Activated T-cell treated with anti-CD3 and anti-CD28 coated beads for 1 hour (primary cell): ENCODE measurements at regions not wholly inside any gene's neighbourhood (a gene's known extent, or its start where the extent isn't known, plus 50 kb on each side); places are given as distances from the start of the nearest gene placed in this dataset.
"Not testable (repeated sequence)": the region's sequence is repeated elsewhere in the genome, so short reads cannot be mapped to it uniquely, and the experiment has no call there.

Experiments
- DNase-seq: peaks from one replicate; pipeline ENCODE4 v3.0.0-alpha.2; 2020; ENCODE audit warnings: low read depth

DNA sequence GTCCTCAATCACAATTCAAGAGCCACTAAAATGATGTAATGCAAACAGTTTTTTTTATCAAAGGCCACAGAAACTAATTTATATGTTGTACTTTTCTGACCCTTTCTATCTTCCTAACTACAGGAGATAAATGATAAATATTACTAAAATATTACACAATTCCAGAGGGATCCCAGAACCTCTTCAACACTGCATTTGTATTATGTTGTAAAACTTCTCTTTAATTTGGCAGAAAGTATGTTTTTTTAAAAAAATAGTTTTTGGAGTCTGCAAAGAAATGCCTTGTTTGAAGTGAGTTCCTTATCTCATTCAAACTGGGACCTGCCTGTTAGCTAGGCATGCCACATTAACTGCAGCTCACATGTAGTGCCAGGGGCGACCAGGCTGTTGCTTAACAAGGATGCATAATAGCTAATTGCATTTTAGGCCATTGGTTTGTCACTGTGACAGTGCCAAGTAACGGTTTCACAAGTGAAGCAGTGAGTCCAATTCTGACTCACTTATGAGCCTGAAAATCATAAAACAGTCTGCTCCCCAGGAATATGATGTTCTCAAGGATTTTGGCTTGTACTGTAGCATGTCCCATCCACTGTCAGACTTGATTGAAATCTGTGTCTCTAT is 266.9 kb downstream of the KTN1 start:
- DNase-seq: no peak

DNA sequence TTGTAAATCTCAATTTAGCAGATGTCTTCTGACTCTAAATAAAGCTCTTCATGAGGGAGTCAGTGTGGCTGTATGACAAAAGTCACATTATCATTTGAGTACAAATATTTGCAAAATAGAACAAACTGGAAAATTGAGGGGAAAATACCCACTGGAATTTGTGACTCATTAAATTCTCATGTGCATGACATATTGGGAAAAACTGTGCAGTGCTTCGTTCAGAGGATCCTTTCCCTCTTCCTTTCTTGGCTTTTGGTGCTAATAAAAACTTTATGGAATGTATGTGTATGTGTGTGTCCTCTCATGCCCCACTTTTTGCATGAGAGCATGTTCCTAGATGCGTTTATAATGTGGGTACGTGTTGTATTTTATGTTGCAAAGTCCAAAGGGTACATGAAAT is 267.8 kb downstream of the KTN1 start:
- DNase-seq: no peak

DNA sequence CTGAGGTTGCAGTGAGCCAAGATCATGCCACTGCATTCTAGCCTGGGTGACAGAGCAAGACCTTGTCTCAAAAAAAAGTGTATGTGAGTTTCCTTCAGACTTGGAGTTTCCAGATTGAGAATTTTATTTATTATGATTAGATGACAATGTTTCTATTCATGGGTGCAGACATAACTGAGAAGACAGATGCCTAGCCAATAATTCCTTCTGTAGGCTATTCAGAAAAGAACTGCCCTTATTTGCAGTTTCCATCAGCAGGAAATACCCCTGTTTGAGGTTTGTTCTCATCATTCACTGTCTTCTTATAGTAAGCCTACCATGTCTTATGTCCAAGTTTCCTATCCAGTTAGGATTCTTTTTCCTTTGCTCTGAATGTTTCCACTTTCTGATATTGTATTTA is 269.0 kb downstream of the KTN1 start:
- no peak for DNase-seq

DNA sequence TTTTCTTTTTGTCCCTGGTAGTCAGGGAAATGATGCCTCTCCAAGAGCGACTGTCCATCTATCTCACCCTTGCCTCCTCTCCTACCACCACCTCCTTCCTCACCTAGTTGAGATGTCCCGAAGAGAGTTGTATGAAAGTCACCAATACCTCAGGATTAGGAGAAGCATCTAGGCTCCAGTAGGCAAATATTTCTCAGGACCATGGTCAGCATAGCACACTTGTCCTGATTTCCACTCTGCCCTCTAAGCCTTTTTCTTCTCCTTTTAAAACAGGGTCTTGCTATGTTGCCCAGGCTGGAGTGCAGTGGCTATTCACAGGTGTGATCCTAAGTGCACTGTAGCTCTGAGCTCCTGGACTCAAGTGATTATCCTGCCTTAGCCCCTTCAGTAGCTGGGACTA is 268.4 kb upstream of the PELI2 start:
- no peak for DNase-seq

DNA sequence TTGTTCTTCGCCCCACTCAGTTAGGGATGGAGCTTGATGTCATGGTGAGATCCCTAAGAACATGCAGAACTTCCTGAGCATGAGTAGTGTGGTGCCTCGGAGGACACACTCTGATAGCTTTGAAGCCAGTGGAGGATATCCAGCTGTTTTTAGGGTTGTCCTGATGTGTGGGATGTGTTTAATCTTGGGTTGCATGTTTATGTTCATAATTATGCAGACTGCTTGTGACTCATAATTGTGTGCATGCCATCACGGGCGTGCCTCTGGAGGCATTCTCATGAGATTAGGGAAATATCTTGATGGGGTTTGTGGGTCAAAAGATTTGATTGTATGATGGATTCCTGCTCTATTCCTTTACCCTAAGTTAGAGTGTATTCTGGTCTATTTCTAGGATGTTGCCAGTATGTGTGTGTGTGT is 267.4 kb upstream of the PELI2 start:
- DNase-seq: no peak

DNA sequence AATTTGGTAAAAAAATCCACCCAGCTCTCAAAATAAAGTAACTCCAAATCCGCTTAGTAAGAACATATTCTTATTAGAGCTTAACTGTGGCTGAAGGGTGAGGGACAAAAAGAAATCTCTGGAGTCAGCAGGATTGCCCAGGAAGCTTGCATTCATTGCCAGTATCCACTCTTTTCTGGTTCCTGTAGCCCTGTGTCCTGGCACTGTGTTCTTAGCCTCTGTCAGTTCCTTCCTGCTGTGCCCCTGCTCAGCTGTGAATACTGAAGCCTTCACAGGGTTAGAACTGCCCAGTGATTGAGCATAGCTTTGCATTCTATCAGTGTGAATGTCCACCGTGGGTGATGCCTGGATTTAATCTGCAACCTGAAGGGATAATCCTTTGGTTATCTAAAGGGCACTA is 266.9 kb upstream of the PELI2 start:
- no peak for DNase-seq

DNA sequence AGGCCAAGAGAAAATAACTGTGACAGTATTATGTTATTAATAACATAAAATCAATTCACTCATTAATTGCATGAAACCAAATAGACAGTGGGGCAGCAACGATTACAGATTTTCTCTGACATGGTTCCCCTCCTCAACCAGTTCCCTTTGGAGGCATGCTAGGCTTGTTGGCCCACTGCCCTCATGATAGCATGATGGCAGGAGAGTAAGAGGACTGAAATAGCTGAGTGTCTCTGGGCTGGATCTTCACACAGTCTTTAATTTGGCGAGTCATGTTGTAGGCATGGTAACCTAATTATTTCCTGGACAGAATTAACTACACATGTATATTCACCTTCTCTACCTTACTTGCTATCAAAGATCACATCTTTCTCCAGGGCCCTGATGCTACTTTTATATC is 266.2 kb upstream of the PELI2 start:
- DNase-seq: no peak

DNA sequence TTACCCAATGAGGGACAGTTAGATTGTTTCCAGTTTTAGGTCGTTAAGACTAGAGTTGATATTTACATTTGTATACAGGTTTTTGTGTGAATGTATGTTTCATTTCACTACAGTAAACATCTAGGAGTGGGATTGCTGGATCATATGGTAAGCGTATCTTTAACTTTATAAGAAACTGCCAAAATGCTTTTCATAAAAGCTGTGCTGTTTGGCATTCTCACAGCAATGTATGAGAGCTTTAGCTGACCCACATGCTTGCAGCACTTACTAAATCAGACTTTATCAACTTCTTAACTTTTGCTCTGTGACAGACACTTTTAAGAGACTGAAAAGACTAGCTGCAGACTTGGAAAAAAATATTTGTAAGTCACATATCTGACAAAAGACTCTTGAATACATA is 262.5 kb upstream of the PELI2 start:
- no peak for DNase-seq

DNA sequence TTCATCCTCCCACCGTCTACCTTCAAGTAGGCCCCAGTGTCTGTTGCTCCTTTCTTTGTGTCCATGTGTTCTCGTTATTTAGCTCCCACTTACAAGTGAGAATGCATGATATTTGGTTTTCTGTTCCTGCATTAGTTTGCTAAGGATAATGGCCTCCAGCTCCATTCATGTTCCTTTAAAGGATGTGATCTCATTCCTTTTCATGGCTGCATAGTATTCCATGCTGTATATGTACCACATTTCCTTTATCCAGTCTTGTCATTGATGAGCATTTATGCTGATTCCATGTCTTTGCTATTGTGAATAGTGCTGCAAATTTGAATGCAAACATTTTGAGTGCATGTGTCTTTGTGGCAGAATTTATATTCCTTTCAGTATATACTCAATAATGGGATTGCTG is 259.6 kb upstream of the PELI2 start:
- DNase-seq: no peak

DNA sequence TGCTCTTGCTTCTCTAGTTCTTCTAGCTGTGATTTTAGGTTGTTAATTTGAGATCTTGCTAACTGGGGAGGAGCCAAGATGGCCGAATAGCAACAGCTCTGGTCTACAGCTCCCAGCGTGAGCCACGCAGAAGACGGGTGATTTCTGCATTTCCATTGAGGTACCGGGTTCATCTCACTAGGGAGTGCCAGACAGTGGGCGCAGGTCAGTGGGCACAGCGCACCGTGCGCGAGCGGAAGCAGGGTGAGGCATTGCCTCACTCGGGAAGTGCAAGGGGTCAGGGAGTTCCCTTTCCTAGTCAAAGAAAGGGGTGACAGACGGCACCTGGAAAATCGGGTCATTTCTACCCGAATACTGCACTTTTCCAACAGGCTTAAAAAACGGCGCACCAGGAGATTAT is 256.6 kb upstream of the PELI2 start:
- not testable (repeated sequence) for DNase-seq

DNA sequence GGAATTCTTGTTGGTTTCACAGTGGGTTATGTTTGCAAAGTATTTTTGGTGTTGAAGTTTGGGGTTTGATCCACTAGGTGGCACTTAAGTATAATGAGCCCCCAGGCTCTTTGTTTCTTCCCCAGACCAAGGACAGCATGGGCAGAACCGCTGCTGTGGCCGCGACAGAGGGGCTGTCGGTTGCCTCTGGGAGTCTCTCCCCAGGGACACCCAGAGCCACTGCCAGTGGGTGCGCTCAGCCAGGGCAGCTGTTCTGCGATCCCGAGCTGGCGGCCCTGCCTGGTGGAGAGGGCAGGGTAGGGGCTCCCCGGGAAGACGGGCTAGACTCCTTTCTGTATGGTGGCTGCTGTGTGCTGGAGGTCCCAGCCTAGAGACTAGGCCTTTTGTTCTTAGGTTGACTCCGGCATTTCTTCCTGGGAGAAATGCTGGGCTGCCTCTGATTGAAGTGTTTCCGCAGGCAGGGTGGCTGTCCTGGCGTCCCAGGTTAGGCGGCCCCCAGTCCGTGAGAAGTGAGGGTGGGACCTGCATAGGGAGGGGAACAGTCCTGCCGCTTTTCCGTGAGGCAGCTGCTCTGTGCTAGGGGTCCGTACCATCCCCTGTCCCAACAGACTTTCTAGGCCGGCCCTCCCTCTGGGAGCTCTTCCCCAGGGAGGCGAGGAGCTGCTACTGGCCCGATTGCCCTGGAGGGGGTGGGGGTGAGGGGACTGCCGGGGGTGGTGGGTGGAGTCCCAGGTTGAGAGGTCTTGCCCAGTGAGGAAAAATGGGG is 253.1 kb upstream of the PELI2 start:
- no peak for DNase-seq

DNA sequence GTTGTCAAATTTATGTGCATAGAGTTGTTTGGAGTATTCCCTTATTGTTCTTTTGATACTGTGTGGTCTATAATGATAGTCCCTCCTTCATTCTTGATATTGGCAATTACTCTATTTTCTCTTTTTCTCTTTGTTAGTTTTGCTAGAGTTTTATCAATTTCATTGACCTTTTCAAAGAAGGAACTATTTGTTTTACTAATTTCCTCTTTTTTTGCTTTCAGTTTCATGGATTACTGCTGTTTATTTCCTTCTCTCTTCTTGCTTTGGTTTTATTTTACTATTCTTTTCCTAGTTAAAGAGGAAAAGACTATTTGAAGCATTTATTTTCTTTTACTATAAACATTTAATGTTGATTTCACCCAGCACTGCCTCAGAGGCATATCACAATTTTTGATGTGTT is 250.9 kb upstream of the PELI2 start:
- DNase-seq: no peak

DNA sequence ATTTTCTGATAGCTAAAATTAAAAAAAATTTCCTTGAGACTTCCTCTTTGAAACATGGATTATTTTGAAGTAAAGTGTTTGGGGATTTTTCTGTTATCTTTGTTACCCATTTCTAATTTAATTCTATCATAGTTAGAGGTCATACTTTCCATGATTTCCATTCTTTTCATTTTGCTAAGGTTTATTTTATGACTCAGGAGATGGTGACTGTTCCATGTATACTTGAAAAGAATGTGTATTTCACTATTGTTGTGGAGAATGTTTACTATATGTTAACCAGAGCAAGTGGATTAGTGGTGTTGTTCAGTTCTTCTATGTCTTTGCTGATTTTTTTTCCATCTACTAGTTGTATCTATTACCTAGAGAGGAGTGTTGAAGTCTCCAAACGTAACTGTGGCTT is 250.5 kb upstream of the PELI2 start:
- no peak for DNase-seq

DNA sequence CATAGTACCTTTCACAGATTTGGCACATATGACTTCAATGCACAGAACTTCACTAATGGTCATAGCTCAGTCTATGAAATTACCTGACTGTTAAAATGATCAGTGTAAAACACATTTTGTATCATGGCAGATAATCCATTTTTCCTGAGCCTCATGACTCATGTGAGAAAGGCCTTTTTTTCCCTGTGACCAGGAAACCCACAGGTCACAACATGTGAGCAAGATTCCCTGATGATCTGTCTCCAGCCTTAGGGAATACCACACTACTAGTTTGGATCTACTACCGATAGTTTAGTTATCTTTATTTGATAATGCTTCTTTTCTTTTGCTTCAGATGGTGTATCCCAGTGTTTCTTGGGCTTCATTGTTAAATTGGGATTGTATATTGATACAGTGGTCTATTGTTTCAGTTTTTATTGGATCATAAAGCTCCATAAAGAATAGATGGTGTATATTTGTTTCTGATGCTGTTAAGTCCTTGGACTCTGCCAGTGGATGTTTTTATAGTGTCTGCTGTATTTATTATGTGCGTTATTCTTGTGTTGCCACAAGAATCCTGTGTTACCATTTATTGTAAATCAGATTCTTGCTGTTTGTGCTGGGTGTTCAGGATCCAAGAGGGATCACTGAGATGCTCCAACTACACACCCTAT is 248.7 kb upstream of the PELI2 start:
- no peak for DNase-seq

DNA sequence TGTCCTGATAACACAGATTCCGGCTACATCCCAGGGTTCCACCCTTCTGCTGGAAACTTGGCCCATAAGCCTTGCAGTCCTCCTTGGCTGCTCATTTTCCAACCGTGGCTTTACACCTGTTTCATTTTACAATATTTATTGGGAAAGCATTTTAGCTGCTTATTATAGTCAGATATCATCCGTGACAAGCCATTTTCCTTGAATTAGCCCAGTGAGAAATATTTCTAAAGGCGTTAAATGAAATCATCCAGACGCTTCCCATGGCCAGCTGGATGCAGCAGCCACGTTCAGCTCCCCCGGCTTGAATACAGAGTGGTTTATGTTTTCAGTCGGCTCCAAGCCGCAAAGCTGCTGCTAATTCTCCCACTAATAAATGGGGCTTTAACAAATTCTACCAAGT is 245.0 kb upstream of the PELI2 start:
- no peak for DNase-seq

DNA sequence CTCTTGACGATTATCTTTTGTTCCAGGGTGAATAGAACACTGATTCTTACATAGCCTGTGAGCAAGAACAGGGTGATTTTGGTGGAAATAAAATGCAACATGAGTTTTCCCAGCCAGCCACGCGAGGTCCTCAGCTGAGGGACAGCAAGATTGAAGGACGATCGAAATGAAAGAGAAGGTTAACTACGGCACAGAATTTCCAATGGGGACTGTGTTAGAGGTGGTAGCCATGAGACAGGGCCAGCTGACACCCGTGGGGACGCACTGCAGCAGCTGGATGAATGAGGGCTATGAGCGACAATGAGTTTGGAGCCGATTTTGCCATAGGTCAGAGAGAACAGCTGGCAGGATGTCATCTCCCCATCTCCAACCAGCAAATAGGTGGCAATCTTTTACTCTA is 243.4 kb upstream of the PELI2 start:
- DNase-seq: no peak

DNA sequence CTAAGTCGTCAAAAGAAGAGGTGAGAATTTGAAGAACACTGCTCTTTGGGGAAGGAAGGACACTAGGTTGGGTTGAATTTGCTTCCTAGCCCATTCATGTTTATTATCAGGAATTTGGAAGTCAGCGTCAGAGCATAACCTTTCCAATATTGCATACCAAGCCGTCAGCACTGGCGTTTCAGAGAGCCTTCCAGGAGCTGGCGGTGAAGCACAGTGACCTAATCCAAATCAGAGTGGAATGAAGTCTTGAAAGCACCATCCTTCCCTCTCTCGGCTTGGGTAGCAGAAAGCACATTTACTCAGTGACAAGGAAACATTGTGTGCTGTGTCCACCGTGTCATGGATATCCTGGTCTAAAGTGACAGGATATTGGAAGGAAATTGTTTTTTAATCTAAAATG is 240.3 kb upstream of the PELI2 start:
- no peak for DNase-seq

DNA sequence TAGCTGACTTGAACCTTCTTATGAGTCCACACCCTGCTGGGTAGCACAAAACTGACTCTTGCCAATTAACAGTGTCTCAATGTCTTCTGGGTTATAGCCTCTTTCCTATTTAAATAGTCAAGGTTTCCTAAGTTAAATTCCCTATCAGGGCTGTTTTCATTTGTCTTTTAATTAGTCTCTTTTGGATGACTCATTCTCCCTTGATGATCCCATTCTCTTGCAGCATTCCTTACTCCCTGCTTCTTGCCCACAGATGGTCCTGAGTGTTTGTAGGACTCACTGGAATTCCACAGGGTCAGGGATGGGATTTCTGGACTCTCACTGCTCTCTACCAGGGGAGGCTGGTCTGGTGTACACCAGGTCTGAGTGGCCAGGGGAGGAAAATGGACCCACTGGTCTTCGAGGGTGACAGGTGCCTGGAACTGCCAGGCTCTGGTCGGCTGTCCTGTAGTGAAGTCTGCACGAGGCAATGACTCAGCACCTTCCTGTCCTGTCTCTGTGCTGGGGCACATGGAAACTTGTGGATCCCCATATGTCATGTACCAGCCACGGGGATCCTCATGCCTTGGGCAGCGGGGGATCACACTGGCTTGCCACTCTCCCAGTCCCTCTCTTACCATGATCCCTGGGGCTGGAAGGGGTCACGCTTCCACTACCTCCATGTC is 236.5 kb upstream of the PELI2 start:
- DNase-seq: no peak

DNA sequence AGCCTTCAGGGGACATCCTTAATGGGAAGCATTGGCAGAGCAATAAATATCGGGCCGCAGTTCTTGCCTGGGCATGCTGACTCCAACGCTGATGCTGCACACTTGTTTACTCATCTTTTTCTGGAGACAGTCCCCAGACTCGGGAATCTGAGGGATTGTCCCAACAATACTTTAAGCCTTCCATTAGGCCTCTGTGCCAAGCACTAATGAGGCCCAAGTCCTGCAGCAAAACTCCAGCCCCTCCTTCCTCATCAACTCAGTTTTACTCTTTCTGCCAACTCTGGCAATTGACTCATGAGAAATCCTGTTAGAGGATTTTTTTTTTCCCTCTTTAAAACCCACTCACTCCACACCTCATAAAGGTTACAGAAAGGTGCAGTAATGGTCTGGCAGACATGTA is 233.4 kb upstream of the PELI2 start:
- DNase-seq: no peak

DNA sequence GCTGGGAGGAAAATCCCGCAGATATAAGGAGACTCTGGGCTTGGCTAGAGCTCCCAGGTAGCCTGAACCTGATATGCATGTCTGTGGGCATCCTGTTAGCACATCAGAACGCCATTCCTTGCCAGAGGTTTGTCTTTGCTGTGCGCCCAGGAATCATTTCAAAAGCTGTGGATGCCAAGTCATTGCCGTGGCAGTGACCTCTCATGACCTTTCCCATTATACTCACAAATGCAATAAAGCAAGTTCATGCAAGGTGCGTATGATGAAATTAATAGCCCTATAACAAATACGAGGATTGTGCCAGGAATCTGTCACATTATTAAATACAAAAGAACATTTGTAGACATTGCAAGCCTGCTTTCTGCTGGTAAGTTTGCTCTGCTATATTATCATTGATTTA is 229.1 kb upstream of the PELI2 start:
- no peak for DNase-seq

DNA sequence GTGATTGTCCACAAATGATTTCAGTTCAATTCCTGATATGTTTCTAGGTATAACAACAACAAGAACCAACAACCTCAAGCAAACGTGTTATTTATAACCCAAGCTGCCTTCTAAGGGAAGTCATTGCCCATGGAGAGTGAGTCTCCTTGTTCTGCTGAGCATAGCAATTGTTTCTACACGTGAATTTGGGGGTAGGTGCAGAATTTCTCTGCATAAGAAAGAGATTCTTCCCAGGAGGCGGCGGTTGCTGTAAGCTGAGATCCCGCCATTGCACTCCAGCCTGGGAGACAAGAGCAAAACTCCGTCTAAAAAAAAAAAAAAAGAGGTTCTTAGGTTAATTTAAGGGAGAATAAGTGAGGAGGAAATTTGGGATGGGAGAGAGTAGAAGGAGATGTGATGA is 226.5 kb upstream of the PELI2 start:
- no peak for DNase-seq

DNA sequence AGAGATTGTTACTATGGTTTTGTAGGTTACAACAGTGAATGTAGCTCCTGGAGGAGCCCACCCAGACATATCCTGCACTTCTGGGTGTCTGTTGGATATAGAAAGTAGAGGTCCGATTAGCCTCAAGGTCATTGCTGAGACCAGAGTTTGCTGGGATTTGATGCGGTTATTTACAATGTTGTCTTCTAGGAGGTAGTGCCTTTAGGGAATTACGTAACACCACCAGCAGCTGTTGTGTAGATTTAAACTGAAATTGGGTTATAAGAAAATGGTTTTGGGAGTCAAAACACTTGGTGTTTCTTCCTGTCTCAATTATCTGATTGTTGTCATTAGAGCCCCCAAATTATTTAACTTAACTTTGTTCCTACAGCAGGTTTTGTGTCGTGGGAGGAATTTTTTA is 225.3 kb upstream of the PELI2 start:
- no peak for DNase-seq

DNA sequence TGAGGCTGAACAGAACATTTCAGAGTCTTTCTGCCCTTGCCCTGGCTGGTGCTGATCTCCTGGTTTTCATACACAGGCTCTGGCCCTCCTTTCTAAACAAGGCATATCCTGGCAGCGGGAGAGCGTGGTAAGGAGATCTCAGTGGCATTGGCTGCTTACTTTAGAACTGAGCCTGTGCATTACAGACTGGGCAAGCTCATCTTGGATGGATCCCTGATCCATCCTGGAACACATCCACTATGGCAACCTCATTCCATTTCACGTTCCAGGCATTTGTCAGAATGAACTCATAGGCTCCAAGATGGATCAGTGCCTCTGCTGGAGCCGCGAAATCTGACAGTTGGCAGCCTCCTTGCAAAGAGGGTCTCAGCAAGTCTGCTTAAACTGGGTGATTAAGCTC is 224.5 kb upstream of the PELI2 start:
- DNase-seq: no peak
